ENCODE measurements at regions not wholly inside any gene's neighbourhood (a gene's known extent, or its start where the extent isn't known, plus 50 kb on each side); places are given as distances from the start of the nearest gene placed in this dataset.

DNA sequence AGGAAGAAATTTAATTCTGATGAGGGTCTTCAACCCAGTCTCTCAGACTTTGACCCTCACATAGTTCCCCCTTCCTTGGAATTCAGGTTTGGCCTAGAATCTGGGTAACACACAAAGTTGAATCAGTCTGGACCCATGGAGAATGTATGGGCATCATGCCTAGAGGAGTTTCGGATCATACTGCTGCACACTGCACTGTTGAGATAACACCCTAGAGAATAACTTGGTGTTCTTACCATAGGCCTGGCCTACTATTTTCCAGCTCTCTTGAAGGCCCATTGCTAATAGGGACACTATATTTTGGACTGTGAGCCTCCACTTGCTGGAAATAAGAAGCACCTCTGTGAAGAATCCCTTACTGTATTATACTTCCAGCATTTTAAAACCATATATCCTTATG is 413.5 kb downstream of the PLK2 start:
- TF ChIP-seq, protein P1, sequence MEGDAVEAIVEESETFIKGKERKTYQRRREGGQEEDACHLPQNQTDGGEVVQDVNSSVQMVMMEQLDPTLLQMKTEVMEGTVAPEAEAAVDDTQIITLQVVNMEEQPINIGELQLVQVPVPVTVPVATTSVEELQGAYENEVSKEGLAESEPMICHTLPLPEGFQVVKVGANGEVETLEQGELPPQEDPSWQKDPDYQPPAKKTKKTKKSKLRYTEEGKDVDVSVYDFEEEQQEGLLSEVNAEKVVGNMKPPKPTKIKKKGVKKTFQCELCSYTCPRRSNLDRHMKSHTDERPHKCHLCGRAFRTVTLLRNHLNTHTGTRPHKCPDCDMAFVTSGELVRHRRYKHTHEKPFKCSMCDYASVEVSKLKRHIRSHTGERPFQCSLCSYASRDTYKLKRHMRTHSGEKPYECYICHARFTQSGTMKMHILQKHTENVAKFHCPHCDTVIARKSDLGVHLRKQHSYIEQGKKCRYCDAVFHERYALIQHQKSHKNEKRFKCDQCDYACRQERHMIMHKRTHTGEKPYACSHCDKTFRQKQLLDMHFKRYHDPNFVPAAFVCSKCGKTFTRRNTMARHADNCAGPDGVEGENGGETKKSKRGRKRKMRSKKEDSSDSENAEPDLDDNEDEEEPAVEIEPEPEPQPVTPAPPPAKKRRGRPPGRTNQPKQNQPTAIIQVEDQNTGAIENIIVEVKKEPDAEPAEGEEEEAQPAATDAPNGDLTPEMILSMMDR (IDR thresholded peaks at IDR 0.05), result no peak
- TF ChIP-seq POLR2A (IDR thresholded peaks at IDR 0.05), result no peak
